ENCODE measurements at regions not wholly inside any gene's neighbourhood (a gene's known extent, or its start where the extent isn't known, plus 50 kb on each side); places are given as distances from the start of the nearest gene placed in this dataset.

DNA sequence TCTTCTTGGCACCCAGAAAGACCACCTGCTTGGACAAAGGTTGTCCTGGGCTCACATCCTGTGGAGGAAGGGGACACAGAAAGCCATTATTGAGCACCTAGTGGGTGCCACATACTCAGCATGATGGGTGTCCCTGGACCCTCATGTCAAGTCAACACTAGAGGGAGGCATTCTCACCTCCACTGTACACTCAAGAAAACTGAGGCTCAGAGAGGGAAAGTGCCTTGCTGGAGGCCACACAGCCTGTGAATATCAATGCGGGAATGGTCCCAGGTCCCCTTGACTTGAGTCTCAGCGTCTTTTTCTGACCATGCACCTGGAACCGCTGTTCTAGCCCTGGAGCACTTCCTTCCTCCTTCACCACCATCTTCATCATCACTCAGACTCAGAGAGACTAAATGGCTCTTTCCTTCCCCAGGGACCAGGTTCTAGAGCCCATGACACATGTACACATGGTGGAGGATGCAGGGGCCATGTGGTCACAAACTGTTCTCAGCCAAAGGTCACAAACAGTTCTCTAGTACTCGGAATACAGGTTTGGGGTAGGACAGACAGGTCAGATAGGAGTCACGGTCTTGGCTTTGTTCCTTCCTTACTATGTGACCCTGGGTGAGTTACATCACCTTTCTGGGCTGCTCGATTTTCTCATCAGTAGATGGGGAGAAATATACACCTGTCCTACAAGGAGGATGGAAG lies 89.2 kb upstream of the WNT4 start:
- Mint-ChIP-seq H3K4me3 (no peak overlapping the region), H3K27ac (no peak overlapping the region), H3K36me3 (ENCODE audit: low read depth) (no peaks in the 10 kb centered on the region), H3K9me3 (no peaks in the 10 kb centered on the region), H3K4me1 (peaks cover 25% of the 10 kb centered on the region), H3K27me3 (ENCODE audit: insufficient read depth, low read depth, poor library complexity) (peaks cover 5% of the 10 kb centered on the region)
- Histone ChIP-seq H3K9me2 (ENCODE audit: insufficient read depth) (no peaks in the 10 kb centered on the region), H3K79me2 (replicated peaks; ENCODE audit: insufficient read depth) (no peaks in the 10 kb centered on the region), H3K27me3 (ENCODE audit: insufficient read depth) (no peaks in the 10 kb centered on the region), H3K36me3 (ENCODE audit: insufficient read depth) (no peaks in the 10 kb centered on the region), H2AFZ (no peak overlapping the region), H4K20me1 (replicated peaks; ENCODE audit: insufficient read depth) (no peaks in the 10 kb centered on the region), H3F3A (replicated peaks; ENCODE audit: low read depth) (no peaks in the 10 kb centered on the region), H3K27ac (ENCODE audit: low read depth) (no peak overlapping the region), H3K4me1 (ENCODE audit: insufficient read depth) (peaks cover 19% of the 10 kb centered on the region), H3K4me3 (no peak overlapping the region), H3K4me2 (no peak overlapping the region)
- TF ChIP-seq, protein P1, sequence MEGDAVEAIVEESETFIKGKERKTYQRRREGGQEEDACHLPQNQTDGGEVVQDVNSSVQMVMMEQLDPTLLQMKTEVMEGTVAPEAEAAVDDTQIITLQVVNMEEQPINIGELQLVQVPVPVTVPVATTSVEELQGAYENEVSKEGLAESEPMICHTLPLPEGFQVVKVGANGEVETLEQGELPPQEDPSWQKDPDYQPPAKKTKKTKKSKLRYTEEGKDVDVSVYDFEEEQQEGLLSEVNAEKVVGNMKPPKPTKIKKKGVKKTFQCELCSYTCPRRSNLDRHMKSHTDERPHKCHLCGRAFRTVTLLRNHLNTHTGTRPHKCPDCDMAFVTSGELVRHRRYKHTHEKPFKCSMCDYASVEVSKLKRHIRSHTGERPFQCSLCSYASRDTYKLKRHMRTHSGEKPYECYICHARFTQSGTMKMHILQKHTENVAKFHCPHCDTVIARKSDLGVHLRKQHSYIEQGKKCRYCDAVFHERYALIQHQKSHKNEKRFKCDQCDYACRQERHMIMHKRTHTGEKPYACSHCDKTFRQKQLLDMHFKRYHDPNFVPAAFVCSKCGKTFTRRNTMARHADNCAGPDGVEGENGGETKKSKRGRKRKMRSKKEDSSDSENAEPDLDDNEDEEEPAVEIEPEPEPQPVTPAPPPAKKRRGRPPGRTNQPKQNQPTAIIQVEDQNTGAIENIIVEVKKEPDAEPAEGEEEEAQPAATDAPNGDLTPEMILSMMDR (conservative IDR thresholded peaks at IDR 0.05; ENCODE audit: low read depth in 2 of 2): peak in 1 of 2 experiments; percentile 44; a peak in 3 of 4 replicates
- TF ChIP-seq, protein P2, sequence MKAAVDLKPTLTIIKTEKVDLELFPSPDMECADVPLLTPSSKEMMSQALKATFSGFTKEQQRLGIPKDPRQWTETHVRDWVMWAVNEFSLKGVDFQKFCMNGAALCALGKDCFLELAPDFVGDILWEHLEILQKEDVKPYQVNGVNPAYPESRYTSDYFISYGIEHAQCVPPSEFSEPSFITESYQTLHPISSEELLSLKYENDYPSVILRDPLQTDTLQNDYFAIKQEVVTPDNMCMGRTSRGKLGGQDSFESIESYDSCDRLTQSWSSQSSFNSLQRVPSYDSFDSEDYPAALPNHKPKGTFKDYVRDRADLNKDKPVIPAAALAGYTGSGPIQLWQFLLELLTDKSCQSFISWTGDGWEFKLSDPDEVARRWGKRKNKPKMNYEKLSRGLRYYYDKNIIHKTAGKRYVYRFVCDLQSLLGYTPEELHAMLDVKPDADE (IDR thresholded peaks at IDR 0.05): no peak
- no peak for DNase-seq (ENCODE audit: low spot score)
- no peak for ATAC-seq

DNA sequence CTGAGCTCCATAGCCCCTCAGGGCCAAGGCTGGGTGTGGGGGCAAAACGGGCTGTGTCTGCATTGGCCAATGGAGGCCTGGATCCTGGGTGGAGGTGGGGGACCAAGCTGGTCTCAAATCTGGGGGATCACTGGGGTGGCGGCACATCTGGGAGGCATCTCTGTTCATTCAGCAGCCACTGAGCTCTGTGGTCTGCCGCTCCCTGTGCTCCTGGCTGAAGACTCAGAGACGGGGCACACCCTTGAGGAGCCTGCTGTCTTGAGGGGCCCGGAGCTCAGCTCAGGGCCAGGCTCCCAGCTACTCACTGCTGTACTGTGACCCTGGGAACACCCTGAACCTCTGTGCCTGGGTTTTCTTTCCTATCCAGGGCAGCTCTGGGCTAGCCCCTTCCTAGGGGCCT lies 90.3 kb upstream of the WNT4 start:
- Histone ChIP-seq H3K4me1 (ENCODE audit: insufficient read depth) (peaks cover 19% of the 10 kb centered on the region), H2AFZ (no peak overlapping the region; the same call in 1 of the 2 replicates), H4K20me1 (replicated peaks; ENCODE audit: insufficient read depth) (no peaks in the 10 kb centered on the region), H3K79me2 (replicated peaks; ENCODE audit: insufficient read depth) (no peaks in the 10 kb centered on the region), H3K9me2 (ENCODE audit: insufficient read depth) (no peaks in the 10 kb centered on the region), H3K4me3 (no peak overlapping the region), H3K27me3 (ENCODE audit: insufficient read depth) (no peaks in the 10 kb centered on the region), H3K27ac (ENCODE audit: low read depth) (no peak overlapping the region), H3K4me2 (no peak overlapping the region), H3K36me3 (ENCODE audit: insufficient read depth) (no peaks in the 10 kb centered on the region), H3F3A (replicated peaks; ENCODE audit: low read depth) (no peaks in the 10 kb centered on the region)
- Mint-ChIP-seq H3K4me1 (peaks cover 25% of the 10 kb centered on the region), H3K27ac (no peak overlapping the region), H3K4me3 (no peak overlapping the region), H3K36me3 (ENCODE audit: low read depth) (no peaks in the 10 kb centered on the region), H3K9me3 (no peaks in the 10 kb centered on the region), H3K27me3 (ENCODE audit: insufficient read depth, low read depth, poor library complexity) (peaks cover 7% of the 10 kb centered on the region)
- ATAC-seq (no peak), DNase-seq (ENCODE audit: low spot score) (no peak)
- TF ChIP-seq ZNF331 (CRISPR knock-in tag; IDR thresholded peaks at IDR 0.05; ENCODE audit: low read depth) (no peak), EZH2 (IDR thresholded peaks at IDR 0.05; ENCODE audit: low read depth, unreplicated experiment) (no peak), STAT1 (IDR thresholded peaks at IDR 0.05; ENCODE audit: unreplicated experiment) (no peak), CREB1 (CRISPR knock-in tag; IDR thresholded peaks at IDR 0.05; ENCODE audit: low read depth) (no peak), POLR2AphosphoS5 (IDR thresholded peaks at IDR 0.05; ENCODE audit: low read depth) (no peak), EZH2phosphoT487 (IDR thresholded peaks at IDR 0.05; ENCODE audit: unreplicated experiment) (no peak), ZNF114 (CRISPR knock-in tag; IDR thresholded peaks at IDR 0.05) (no peak)
- TF ChIP-seq, protein P3, sequence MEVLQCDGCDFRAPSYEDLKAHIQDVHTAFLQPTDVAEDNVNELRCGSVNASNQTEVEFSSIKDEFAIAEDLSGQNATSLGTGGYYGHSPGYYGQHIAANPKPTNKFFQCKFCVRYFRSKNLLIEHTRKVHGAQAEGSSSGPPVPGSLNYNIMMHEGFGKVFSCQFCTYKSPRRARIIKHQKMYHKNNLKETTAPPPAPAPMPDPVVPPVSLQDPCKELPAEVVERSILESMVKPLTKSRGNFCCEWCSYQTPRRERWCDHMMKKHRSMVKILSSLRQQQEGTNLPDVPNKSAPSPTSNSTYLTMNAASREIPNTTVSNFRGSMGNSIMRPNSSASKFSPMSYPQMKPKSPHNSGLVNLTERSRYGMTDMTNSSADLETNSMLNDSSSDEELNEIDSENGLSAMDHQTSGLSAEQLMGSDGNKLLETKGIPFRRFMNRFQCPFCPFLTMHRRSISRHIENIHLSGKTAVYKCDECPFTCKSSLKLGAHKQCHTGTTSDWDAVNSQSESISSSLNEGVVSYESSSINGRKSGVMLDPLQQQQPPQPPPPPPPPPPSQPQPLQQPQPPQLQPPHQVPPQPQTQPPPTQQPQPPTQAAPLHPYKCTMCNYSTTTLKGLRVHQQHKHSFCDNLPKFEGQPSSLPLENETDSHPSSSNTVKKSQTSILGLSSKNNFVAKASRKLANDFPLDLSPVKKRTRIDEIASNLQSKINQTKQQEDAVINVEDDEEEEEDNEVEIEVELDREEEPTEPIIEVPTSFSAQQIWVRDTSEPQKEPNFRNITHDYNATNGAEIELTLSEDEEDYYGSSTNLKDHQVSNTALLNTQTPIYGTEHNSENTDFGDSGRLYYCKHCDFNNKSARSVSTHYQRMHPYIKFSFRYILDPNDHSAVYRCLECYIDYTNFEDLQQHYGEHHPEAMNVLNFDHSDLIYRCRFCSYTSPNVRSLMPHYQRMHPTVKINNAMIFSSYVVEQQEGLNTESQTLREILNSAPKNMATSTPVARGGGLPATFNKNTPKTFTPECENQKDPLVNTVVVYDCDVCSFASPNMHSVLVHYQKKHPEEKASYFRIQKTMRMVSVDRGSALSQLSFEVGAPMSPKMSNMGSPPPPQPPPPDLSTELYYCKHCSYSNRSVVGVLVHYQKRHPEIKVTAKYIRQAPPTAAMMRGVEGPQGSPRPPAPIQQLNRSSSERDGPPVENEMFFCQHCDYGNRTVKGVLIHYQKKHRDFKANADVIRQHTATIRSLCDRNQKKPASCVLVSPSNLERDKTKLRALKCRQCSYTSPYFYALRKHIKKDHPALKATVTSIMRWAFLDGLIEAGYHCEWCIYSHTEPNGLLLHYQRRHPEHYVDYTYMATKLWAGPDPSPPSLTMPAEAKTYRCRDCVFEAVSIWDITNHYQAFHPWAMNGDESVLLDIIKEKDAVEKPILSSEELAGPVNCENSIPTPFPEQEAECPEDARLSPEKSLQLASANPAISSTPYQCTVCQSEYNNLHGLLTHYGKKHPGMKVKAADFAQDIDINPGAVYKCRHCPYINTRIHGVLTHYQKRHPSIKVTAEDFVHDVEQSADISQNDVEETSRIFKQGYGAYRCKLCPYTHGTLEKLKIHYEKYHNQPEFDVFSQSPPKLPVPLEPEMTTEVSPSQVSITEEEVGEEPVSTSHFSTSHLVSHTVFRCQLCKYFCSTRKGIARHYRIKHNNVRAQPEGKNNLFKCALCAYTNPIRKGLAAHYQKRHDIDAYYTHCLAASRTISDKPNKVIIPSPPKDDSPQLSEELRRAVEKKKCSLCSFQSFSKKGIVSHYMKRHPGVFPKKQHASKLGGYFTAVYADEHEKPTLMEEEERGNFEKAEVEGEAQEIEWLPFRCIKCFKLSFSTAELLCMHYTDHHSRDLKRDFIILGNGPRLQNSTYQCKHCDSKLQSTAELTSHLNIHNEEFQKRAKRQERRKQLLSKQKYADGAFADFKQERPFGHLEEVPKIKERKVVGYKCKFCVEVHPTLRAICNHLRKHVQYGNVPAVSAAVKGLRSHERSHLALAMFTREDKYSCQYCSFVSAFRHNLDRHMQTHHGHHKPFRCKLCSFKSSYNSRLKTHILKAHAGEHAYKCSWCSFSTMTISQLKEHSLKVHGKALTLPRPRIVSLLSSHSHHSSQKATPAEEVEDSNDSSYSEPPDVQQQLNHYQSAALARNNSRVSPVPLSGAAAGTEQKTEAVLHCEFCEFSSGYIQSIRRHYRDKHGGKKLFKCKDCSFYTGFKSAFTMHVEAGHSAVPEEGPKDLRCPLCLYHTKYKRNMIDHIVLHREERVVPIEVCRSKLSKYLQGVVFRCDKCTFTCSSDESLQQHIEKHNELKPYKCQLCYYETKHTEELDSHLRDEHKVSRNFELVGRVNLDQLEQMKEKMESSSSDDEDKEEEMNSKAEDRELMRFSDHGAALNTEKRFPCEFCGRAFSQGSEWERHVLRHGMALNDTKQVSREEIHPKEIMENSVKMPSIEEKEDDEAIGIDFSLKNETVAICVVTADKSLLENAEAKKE (CRISPR knock-in tag; IDR thresholded peaks at IDR 0.05): no peak
- TF ChIP-seq, protein P2 (IDR thresholded peaks at IDR 0.05): no peak
